DND-41 (cell line): ENCODE measurements at regions not wholly inside any gene's neighbourhood (a gene's known extent, or its start where the extent isn't known, plus 50 kb on each side); places are given as distances from the start of the nearest gene placed in this dataset.

Experiments
- ATAC-seq: fragments of 200-7000 bp; cut with Tn5 transposase; 3 replicates; pipeline ENCODE4 v1.9.1; 2021; ENCODE audit warnings: low read depth; ENCODE audit not compliant: insufficient read depth
- DNase-seq: peaks from one replicate; pipeline ENCODE4 v3.0.0-alpha.2; 2020
- H2AFZ ChIP-seq: 2 replicates; pipeline ENCODE4 v1.6.0; 2012; ENCODE audit warnings: low read depth, low read length
- H3K27ac ChIP-seq: 2 replicates; pipeline ENCODE4 v1.5.1; 2012; ENCODE audit warnings: low read length, inconsistent platforms
- H3K27me3 ChIP-seq: fragments of 200-600 bp; sonication (generic); 2 replicates; pipeline ENCODE4 v1.6.0; 2012; ENCODE audit warnings: low read length, mild to moderate bottlenecking, inconsistent platforms; ENCODE audit not compliant: insufficient read depth, poor library complexity
- H3K36me3 ChIP-seq: 2 replicates; pipeline ENCODE4 v1.5.1; 2012; ENCODE audit warnings: low read length, inconsistent platforms; ENCODE audit not compliant: insufficient read depth
- H3K4me1 ChIP-seq: 2 replicates; pipeline ENCODE4 v1.5.1; 2012; ENCODE audit warnings: mild to moderate bottlenecking, low read length; ENCODE audit not compliant: insufficient read depth
- H3K4me2 ChIP-seq: 2 replicates; pipeline ENCODE4 v1.6.0; 2012; ENCODE audit warnings: mild to moderate bottlenecking, moderate library complexity, low read length, inconsistent platforms; ENCODE audit not compliant: insufficient read depth
- H3K4me3 ChIP-seq, 2 experiments: fragments of 200-600 bp in 1 of 2; shearing (Covaris generic) in 1 of 2; 2 replicates each; pipeline ENCODE4 v1.5.1; 2012 to 2016; ENCODE audit warnings: inconsistent platforms in 2 of 2, low read length in 2 of 2, mild to moderate bottlenecking in 2 of 2, low read depth in 1 of 2, moderate library complexity in 1 of 2
- H3K79me2 ChIP-seq: 2 replicates; pipeline ENCODE4 v1.6.0; 2012; ENCODE audit warnings: low read length, inconsistent platforms; ENCODE audit not compliant: insufficient read depth
- H3K9ac ChIP-seq: 2 replicates; pipeline ENCODE4 v1.6.0; 2012; ENCODE audit warnings: low read depth, mild to moderate bottlenecking, inconsistent platforms, low read length, moderate library complexity
- H3K9me3 ChIP-seq: 2 replicates; pipeline ENCODE4 v1.5.1; 2012; ENCODE audit warnings: low read length, moderate library complexity, mild to moderate bottlenecking, inconsistent platforms; ENCODE audit not compliant: insufficient read depth, severe bottlenecking
- H4K20me1 ChIP-seq: 2 replicates; pipeline ENCODE4 v1.6.0; 2012; ENCODE audit warnings: low read length; ENCODE audit not compliant: insufficient read depth
- EZH2 ChIP-seq: IDR thresholded peaks from 3 replicates; pipeline ENCODE4 v1.6.1; 2012; ENCODE audit warnings: borderline replicate concordance, low read depth, mild to moderate bottlenecking, moderate library complexity, low read length, inconsistent platforms; ENCODE audit not compliant: severe bottlenecking
- TF ChIP-seq, protein P1 (sequence below): IDR thresholded peaks from 2 replicates; pipeline ENCODE4 v1.5.1; 2012; ENCODE audit warnings: borderline replicate concordance, low read length, moderate library complexity, mild to moderate bottlenecking; ENCODE audit not compliant: poor library complexity, severe bottlenecking; ENCODE audit errors: extremely low read depth

DNA sequence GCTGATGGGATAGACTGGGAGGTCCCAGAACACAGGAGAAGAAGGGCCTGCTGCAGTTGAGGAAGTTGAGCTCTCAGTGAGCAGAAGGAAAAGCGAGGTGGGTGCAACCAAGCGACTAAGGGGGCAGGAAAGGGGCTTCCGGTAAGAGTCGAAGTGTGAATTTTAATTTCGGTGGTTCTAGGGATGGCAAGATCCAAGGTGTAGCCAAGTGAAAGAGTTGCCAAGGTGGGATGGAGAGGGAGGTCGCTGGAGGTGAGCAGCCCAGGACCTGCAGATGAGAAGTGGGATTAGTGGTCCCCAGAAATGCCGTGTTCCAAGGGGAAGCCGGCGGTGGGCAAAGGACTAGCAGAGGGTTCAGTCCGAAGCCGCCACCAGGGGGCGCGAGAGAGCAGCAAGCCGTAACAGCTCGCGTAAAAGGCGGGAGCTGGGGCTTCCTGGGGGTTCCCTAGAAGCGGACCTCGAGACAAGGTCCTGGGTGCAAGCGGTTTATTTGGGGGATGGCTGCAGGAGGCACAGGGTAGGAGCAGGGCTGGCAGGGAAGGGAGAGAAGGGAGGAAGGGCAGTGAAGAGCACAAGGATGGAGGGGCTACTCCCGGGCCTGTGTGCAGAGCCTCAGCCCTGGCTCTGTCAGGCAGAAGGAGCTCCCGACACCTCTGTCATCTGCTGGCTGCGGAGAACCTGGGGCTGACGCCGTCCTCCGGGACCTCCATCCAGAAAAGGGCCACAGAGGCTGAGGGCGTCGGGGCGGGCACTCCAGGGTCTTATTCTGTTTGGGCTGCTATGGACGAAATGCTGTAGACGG, 103.6 kb downstream of the PAX1 start:
- H3K27ac ChIP-seq = no peak overlapping the region
- DNase-seq (peak; percentile 26), ATAC-seq (peak; percentile 37; the same call in 1 of the 3 replicates)
- no peak overlapping the region for H2AFZ ChIP-seq
- H3K27me3 ChIP-seq = no peaks in the 10 kb centered on the region
- H3K36me3 ChIP-seq = no peaks in the 10 kb centered on the region
- no peak overlapping the region for H3K4me2 ChIP-seq
- no peaks in the 10 kb centered on the region for H3K4me1 ChIP-seq
- TF ChIP-seq, protein P1, sequence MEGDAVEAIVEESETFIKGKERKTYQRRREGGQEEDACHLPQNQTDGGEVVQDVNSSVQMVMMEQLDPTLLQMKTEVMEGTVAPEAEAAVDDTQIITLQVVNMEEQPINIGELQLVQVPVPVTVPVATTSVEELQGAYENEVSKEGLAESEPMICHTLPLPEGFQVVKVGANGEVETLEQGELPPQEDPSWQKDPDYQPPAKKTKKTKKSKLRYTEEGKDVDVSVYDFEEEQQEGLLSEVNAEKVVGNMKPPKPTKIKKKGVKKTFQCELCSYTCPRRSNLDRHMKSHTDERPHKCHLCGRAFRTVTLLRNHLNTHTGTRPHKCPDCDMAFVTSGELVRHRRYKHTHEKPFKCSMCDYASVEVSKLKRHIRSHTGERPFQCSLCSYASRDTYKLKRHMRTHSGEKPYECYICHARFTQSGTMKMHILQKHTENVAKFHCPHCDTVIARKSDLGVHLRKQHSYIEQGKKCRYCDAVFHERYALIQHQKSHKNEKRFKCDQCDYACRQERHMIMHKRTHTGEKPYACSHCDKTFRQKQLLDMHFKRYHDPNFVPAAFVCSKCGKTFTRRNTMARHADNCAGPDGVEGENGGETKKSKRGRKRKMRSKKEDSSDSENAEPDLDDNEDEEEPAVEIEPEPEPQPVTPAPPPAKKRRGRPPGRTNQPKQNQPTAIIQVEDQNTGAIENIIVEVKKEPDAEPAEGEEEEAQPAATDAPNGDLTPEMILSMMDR = peak; percentile 65
- no peak for TF ChIP-seq EZH2
- no peak overlapping the region for H3K4me3 ChIP-seq
- H3K79me2 ChIP-seq = no peaks in the 10 kb centered on the region
- no peaks in the 10 kb centered on the region for H4K20me1 ChIP-seq
- no peak overlapping the region for H3K9ac ChIP-seq
- peaks cover 3% of the 10 kb centered on the region for H3K9me3 ChIP-seq

DNA sequence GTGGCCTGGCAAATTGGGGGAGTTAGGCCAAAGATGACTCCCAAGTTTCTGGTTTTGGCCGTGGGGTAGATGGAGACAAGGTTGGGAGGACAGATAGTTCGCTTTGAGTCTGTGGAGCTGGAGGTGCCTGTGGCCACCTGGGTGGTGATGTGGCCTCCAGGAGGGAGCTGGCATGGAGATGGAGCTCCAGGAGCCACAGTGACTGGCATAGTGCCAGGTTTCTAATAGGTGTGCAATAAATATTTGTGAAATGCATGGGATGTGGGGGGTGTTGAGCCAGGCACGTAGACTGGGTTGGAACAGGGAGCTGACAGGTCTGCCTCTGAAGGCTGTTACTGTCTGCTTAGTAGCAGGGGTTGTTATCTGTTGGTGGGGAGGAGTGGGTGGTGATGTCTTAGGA, 102.7 kb downstream of the PAX1 start:
- Histone ChIP-seq H3K4me1 (no peaks in the 10 kb centered on the region), H3K4me2 (no peak overlapping the region), H3K79me2 (no peaks in the 10 kb centered on the region), H3K9ac (no peak overlapping the region), H3K9me3 (peaks cover 3% of the 10 kb centered on the region), H3K27ac (no peak overlapping the region), H3K36me3 (no peaks in the 10 kb centered on the region), H4K20me1 (no peaks in the 10 kb centered on the region), H3K27me3 (no peaks in the 10 kb centered on the region), H2AFZ (no peak overlapping the region), H3K4me3 (no peak overlapping the region)
- ATAC-seq = no peak
- TF ChIP-seq EZH2 = no peak
- TF ChIP-seq, protein P1 = no peak
- DNase-seq = no peak

DNA sequence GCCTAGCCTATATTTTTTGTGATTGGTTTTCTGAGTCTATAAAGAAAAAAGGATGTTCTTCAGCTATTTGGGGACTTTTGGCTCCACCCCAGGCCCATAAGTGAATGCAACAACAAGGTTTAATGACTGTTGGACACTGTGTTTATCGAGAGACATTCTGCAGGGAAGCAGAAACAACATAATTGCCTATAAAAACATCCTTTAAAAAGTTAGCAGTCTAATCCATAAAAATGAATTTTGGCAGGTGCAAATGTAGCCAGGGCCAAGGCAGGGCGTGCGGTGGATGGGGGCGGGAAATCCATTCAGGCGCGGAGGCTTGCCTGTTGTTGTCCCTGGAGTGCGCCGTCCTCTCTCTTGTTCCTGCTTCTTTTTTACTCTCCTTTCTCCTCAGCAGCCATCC, 99.3 kb downstream of the PAX1 start:
- no peak overlapping the region for H3K4me2 ChIP-seq
- no peak overlapping the region for H2AFZ ChIP-seq
- H3K36me3 ChIP-seq = no peaks in the 10 kb centered on the region
- H3K27ac ChIP-seq = no peak overlapping the region
- peaks cover 3% of the 10 kb centered on the region for H3K9me3 ChIP-seq
- H3K9ac ChIP-seq = no peak overlapping the region
- H3K4me3 ChIP-seq = no peak overlapping the region
- no peak for ATAC-seq
- TF ChIP-seq EZH2 = no peak
- TF ChIP-seq, protein P1 = no peak
- H3K79me2 ChIP-seq = no peaks in the 10 kb centered on the region
- no peaks in the 10 kb centered on the region for H3K4me1 ChIP-seq
- no peaks in the 10 kb centered on the region for H4K20me1 ChIP-seq
- DNase-seq = no peak
- H3K27me3 ChIP-seq = peaks cover 5% of the 10 kb centered on the region

DNA sequence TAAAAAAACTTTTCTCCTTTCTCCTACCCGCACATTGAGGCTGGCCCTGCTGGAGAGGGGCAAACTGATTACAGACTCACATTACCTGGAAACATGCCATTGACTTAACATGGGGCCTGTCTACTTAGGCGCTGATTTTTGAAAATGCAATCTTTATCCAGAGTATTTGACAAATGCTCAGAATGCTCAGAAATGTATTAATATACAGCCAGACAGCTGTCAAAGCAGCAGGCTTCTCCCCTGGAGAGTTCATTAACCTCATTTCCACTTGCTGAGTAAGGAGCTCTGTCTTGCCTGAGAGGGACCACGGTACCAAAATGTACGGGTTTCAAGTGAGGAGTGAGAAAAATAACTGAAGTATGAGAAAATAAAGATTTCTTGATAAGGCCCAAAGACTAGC, 95.7 kb downstream of the PAX1 start:
- no peaks in the 10 kb centered on the region for H4K20me1 ChIP-seq
- H3K4me3 ChIP-seq = no peak overlapping the region
- no peaks in the 10 kb centered on the region for H3K4me1 ChIP-seq
- ATAC-seq = no peak
- no peaks in the 10 kb centered on the region for H3K36me3 ChIP-seq
- TF ChIP-seq, protein P1 = no peak
- no peak for TF ChIP-seq EZH2
- H3K27me3 ChIP-seq = peaks cover 5% of the 10 kb centered on the region
- H3K9me3 ChIP-seq = no peaks in the 10 kb centered on the region
- H2AFZ ChIP-seq = no peak overlapping the region
- no peak overlapping the region for H3K4me2 ChIP-seq
- H3K9ac ChIP-seq = no peak overlapping the region
- H3K27ac ChIP-seq = no peak overlapping the region
- DNase-seq = no peak
- H3K79me2 ChIP-seq = no peaks in the 10 kb centered on the region
